ENCODE measurements at regions not wholly inside any gene's neighbourhood (a gene's known extent, or its start where the extent isn't known, plus 50 kb on each side); places are given as distances from the start of the nearest gene placed in this dataset.
"Not testable (repeated sequence)": the region's sequence is repeated elsewhere in the genome, so short reads cannot be mapped to it uniquely, and the experiment has no call there.

DNA sequence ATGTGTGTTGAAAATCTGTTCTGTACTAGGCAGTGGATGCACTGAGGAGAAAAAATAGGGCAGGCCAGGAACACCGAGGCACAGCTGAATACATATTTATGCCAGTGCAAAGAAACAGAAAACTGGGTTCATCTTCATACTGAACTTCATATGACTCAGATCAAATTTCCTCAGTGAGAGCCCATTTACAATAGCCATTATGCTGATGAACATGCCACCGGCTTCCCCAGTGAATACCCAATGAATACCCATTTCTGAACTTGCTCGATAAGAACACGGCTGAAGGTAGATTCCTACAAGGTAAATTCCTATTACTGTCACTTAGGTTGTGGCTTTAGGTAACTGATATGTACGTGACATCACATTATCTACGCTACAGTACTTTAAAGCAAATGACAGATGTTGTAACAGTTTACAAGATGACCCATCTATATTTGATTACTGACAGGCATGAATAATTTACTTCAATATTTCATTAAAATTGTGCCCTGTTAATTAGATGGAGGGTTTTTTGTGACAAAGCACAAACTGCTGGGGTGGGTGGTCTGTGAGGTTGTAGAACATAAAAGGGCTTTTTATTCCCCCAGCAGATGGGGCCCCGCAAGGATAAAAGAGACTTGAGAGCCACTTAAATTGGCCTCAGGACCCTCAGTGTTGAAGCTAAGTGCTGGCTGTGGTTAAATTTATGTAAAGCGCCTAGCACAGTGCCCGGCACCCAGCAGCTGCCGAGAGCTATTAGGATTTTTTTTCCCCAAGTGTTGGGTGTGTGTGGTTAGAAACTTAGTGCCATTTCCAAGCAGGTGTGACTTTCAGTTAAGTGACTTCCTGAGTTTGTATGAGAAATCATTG is 264.5 kb downstream of the CD83 start:
- ATAC-seq (replicated peaks in 6 of 8): peak in 3 of 8 experiments; percentile 3 to 78 (median 48)
- 15 to 89% (median 42%) methylated on average over 3 to 10 of the region's 10 CpGs for WGBS, 10 experiments
- in situ Hi-C loops (cut with MboI; ENCODE audit: low pct_unique_long_range_greater_than_20kb in 2 of 9, low sequenced_read_pairs in 9 of 9, unreplicated experiment in 9 of 9): no loop called here
- Histone ChIP-seq H3K4me3 (no peak overlapping the region), H3K4me1 (replicated peaks in 1 of 2) (peaks cover 29 to 36% of the 10 kb centered on the region in 2 donors), H3K27ac (no peak overlapping the region)

GRCh38 chr6:14382678-14383236 is 265.2 kb downstream of the CD83 start:
- in situ Hi-C loops (cut with MboI; ENCODE audit: low pct_unique_long_range_greater_than_20kb in 2 of 9, low sequenced_read_pairs in 9 of 9, unreplicated experiment in 9 of 9): no loop called here
- 40 to 100% (median 50%) methylated on average over 1 to 3 of the region's 3 CpGs; no CpG with 5 or more reads in 7 of the 10 experiments for WGBS, 10 experiments
- no peak overlapping the region for H3K4me3 ChIP-seq
- peaks cover 29 to 36% of the 10 kb centered on the region in 2 donors for H3K4me1 ChIP-seq (replicated peaks in 1 of 2)
- ATAC-seq (replicated peaks in 6 of 8): no peak
- no peak overlapping the region for H3K27ac ChIP-seq

- H3K4me3 ChIP-seq: no peak overlapping the region
- peaks cover 29 to 36% of the 10 kb centered on the region in 2 donors for H3K4me1 ChIP-seq (replicated peaks in 1 of 2)
- in situ Hi-C loops (cut with MboI; ENCODE audit: low pct_unique_long_range_greater_than_20kb in 2 of 9, low sequenced_read_pairs in 9 of 9, unreplicated experiment in 9 of 9): no loop called here
- ATAC-seq (replicated peaks in 6 of 8): no peak
- 43 to 92% (median 76%) methylated on average over 1 to 5 of the region's 5 CpGs; no CpG with 5 or more reads in 1 of the 10 experiments for WGBS, 10 experiments
- no peak overlapping the region for H3K27ac ChIP-seq
Measured at GRCh38 chr6:14383393-14384174, 266.0 kb downstream of the CD83 start.

DNA sequence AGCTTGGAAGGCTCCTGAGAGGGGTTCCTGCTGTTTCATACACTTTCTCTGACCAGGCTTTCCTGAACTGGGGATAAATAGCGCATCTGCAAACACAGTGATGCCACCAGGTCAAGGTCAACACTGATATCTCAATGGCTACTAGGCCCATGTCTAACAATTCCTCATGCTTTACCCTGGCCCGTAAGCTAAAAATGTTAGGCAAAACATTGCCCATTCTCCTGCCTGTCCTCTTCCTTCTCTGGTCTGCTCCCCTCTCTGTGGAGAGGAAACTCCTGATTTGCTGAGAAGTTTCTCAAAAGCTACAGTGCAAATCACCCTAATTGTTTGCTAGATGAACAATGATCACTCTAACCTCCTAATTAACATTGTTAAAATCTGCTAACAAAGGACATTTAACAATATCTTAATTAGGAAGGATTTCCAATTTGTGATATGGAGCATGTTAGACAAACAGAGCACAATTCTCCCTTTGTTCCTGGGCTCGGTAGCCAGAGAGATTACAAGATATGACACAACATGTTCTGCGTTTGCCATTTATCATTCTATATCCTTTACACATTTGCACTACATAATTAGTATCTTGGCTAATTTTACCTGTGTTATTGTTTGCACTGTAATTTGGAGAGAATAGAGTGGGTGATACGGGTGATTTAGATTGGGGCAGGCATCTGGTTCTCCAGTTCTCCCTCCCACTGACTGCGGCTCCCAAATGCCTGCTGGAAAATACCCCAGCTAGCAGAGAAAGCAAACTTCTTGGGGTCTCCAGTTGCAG is 266.8 kb downstream of the CD83 start:
- in situ Hi-C loops (cut with MboI; ENCODE audit: low pct_unique_long_range_greater_than_20kb in 2 of 9, low sequenced_read_pairs in 9 of 9, unreplicated experiment in 9 of 9): no loop called here
- WGBS, 10 experiments: 64 to 96% (median 86%) methylated on average over 2 to 5 of the region's 6 CpGs; no CpG with 5 or more reads in 3 of the 10 experiments
- peaks cover 29 to 36% of the 10 kb centered on the region in 2 donors for H3K4me1 ChIP-seq (replicated peaks in 1 of 2)

DNA sequence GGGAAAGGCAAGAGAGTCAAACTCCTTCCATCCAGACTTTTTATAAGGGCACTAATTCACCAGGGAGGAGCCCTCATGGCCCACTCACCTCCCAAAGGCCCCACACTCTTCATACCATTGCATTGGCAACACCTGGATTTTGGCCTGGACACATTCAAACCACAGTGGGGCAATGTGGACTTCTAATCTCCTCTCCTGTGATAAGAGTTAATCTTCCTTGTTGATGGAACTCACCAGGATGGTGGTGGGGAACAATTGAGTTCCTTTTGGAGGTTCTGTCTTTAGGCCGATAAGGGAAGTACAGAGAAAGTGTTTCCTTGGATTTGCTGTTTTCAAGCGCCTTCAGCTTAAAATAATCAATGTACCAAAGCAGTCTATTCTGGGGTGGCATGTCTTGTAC is 268.7 kb downstream of the CD83 start:
- H3K27ac ChIP-seq: no peak overlapping the region
- no peak overlapping the region for H3K4me3 ChIP-seq
- WGBS, 10 experiments: 80 to 100% (median 100%) methylated on average over 1 to 2 of the region's 2 CpGs; no CpG with 5 or more reads in 2 of the 10 experiments
- peaks cover 11 to 17% of the 10 kb centered on the region in 2 donors for H3K4me1 ChIP-seq (replicated peaks in 1 of 2)
- ATAC-seq (replicated peaks in 6 of 8): no peak
- in situ Hi-C loops (cut with MboI; ENCODE audit: low pct_unique_long_range_greater_than_20kb in 2 of 9, low sequenced_read_pairs in 9 of 9, unreplicated experiment in 9 of 9): no loop called here

More for the DNA sequence above, 266.8 kb downstream of the CD83 start:
- no peak overlapping the region for H3K27ac ChIP-seq
- no peak overlapping the region for H3K4me3 ChIP-seq
- ATAC-seq (replicated peaks in 6 of 8): no peak

DNA sequence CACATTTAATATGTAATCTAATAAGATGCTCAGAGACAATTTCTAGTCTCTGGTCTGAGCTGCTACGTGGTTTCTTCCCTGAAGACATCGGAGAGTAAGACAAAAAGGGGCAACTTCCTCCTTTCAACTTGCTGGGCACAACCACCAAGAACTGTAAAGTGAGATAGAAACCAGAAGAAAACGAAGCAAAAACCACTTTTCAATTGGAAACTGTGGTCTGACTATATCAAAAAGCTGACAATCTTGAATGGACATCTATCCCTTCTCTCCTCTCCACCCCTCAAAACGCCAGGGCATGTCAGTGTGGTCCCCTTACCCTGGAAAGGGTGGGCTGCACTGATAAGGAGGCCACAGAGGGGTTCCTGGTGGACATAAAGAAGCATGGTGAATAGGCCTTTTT is 269.1 kb downstream of the CD83 start:
- H3K4me1 ChIP-seq (replicated peaks in 1 of 2): peaks cover 8 to 13% of the 10 kb centered on the region in 2 donors
- no peak for ATAC-seq (replicated peaks in 6 of 8)
- 20 to 100% (median 90%) methylated on average over 1 to 4 of the region's 4 CpGs; no CpG with 5 or more reads in 2 of the 10 experiments for WGBS, 10 experiments
- no peak overlapping the region for H3K27ac ChIP-seq
- no peak overlapping the region for H3K4me3 ChIP-seq
- in situ Hi-C loops (cut with MboI; ENCODE audit: low pct_unique_long_range_greater_than_20kb in 2 of 9, low sequenced_read_pairs in 9 of 9, unreplicated experiment in 9 of 9): no loop called here

DNA sequence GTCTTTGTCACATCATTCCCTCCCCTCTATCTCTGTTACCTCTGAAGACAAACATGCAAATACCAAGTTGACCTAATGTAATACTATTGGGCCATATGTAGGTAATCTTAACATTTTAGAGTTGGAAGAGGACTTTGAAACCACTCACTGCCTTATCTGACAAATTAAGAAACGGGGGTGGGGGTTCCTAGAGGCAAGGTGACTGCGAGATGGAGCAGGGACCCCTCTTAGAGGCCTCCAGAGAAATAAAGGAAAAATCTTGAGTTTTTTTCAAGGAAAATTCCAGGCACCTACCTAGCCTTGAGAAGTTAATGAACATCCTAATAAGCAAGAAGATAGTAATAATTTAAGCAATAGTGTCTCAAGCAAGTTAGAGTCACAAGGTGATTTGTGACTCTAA is 270.8 kb downstream of the CD83 start:
- 40 to 100% (median 68%) methylated on average over 1 to 2 of the region's 2 CpGs; no CpG with 5 or more reads in 6 of the 10 experiments for WGBS, 10 experiments
- no peak for ATAC-seq (replicated peaks in 6 of 8)
- Histone ChIP-seq H3K27ac (no peak overlapping the region), H3K4me1 (replicated peaks in 1 of 2) (peaks cover 0 to under 1% of the 10 kb centered on the region in 2 donors), H3K4me3 (no peak overlapping the region)
- in situ Hi-C loops (cut with MboI; ENCODE audit: low pct_unique_long_range_greater_than_20kb in 2 of 9, low sequenced_read_pairs in 9 of 9, unreplicated experiment in 9 of 9): no loop called here

DNA sequence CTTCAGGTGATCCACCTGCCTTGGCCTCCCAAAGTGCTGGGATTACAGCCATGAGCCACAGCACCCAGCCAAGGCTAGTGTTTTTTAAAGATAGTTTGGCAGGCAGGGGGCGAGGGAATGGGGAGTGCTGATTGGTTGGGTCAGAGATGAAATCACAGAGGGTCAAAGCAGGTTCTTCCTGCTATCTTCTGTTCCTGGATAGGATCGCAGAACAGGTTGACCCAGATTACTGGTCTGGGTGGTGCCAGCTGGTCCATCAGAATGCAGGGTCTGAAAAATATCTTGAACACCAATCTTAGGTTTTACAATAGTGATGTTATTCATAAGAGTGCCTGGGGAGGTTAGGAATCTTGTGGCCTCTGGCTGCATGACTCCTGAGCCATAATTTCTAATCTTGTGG is 272.2 kb downstream of the CD83 start:
- H3K4me3 ChIP-seq; H3K27ac ChIP-seq; ATAC-seq (replicated peaks in 6 of 8); H3K4me1 ChIP-seq (replicated peaks in 1 of 2); in situ Hi-C loops (cut with MboI; ENCODE audit: low pct_unique_long_range_greater_than_20kb in 2 of 9, low sequenced_read_pairs in 9 of 9, unreplicated experiment in 9 of 9): not testable (repeated sequence)
- WGBS, 10 experiments: 40 to 100% (median 97%) methylated on average over 1 to 2 of the region's 2 CpGs; no CpG with 5 or more reads in 4 of the 10 experiments

GRCh38 chr6:14390805-14391204 is 273.2 kb downstream of the CD83 start:
- Histone ChIP-seq H3K27ac (no peak overlapping the region), H3K4me3 (no peak overlapping the region), H3K4me1 (replicated peaks in 1 of 2) (no peaks in the 10 kb centered on the region)
- WGBS, 10 experiments: 11 to 93% (median 52%) methylated on average over 1 to 2 of the region's 2 CpGs; no CpG with 5 or more reads in 2 of the 10 experiments
- no peak for ATAC-seq (replicated peaks in 6 of 8)
- in situ Hi-C loops (cut with MboI; ENCODE audit: low pct_unique_long_range_greater_than_20kb in 2 of 9, low sequenced_read_pairs in 9 of 9, unreplicated experiment in 9 of 9): no loop called here

DNA sequence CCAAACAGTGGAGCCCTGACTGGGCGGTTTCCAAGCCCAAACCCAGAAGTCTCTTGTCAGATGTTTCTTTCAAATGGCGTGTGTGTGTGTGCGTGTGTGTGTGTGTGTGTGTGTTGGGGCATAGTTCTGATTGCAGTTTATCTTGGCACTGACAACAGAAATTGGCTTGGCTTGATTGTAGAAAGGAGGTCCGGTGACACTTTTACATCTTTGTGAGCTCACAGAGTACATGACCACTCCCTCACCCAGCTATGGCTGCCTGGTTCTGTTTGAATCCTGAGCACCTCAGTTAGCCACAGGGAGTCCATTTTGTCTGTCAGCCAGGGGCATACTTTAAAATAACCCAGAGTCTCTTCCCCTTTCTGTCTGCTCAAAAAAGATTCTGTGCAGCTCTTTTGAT is 276.3 kb downstream of the CD83 start:
- Histone ChIP-seq H3K27ac (no peak overlapping the region), H3K4me3 (no peak overlapping the region), H3K4me1 (replicated peaks in 1 of 2) (no peaks in the 10 kb centered on the region)
- in situ Hi-C loops (cut with MboI; ENCODE audit: low pct_unique_long_range_greater_than_20kb in 2 of 9, low sequenced_read_pairs in 9 of 9, unreplicated experiment in 9 of 9): no loop called here
- WGBS, 10 experiments: 60 to 100% (median 92%) methylated on average over 1 to 3 of the region's 4 CpGs; no CpG with 5 or more reads in 3 of the 10 experiments
- ATAC-seq (replicated peaks in 6 of 8): no peak

GRCh38 chr6:14396392-14396791 is 278.8 kb downstream of the CD83 start:
- WGBS, 10 experiments: 47 to 100% (median 92%) methylated on average over 2 to 4 of the region's 4 CpGs
- in situ Hi-C loops (cut with MboI; ENCODE audit: low pct_unique_long_range_greater_than_20kb in 2 of 9, low sequenced_read_pairs in 9 of 9, unreplicated experiment in 9 of 9): no loop called here
- no peak for ATAC-seq (replicated peaks in 6 of 8)
- Histone ChIP-seq H3K4me1 (replicated peaks in 1 of 2) (no peaks in the 10 kb centered on the region), H3K4me3 (no peak overlapping the region), H3K27ac (no peak overlapping the region)

DNA sequence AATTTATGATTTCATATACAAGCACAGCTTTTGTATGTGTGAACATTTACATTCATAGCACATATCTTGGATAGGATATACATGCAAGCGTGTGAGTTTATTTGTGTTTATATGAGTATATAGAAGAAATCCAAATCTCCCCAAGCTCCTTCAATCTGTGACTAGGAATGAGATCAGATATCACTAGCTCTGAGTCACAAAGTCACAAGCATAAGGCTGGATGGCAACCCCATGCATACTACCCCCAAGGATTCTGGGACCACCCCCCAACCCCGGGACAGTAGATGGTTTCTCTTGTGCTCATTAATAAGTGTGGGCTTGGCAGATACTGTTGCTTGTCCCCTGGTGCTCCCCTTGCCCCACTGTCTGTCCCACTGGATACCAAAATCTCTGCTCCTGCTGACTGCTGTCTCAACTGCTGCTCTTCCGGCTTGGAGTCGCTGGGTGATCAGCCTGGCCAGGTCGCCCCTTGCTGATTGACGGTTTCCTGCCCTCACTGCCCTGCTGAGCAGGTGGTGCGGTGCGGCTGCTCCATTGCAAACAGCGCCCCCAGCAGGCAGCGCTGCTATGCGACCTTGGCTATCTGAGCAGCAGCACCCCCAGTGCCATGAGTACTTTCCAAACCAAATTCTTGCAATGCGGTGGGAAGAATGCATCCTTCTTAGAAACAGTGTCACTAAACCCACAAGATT is 279.4 kb downstream of the CD83 start:
- in situ Hi-C loops (cut with MboI; ENCODE audit: low pct_unique_long_range_greater_than_20kb in 2 of 9, low sequenced_read_pairs in 9 of 9, unreplicated experiment in 9 of 9): no loop called here
- Histone ChIP-seq H3K4me3 (no peak overlapping the region), H3K4me1 (replicated peaks in 1 of 2) (no peaks in the 10 kb centered on the region), H3K27ac (no peak overlapping the region)
- ATAC-seq (replicated peaks in 6 of 8): peak in 2 of 8 experiments; percentile 17 to 52
- WGBS, 10 experiments: 33 to 93% (median 54%) methylated on average over 1 to 9 of the region's 12 CpGs; no CpG with 5 or more reads in 1 of the 10 experiments

All from motor neuron (in vitro differentiated cells).